ENCODE measurements at regions not wholly inside any gene's neighbourhood (a gene's known extent, or its start where the extent isn't known, plus 50 kb on each side); places are given as distances from the start of the nearest gene placed in this dataset.

GRCh38 chr6:4564801-4565271 lies 211.4 kb upstream of the CDYL start:
- TF ChIP-seq CSDC2 (CRISPR knock-in tag; IDR thresholded peaks at IDR 0.05): no peak
- no peak for TF ChIP-seq CSRNP3 (CRISPR knock-in tag; IDR thresholded peaks at IDR 0.05)
- no peak for TF ChIP-seq PPARA (CRISPR knock-in tag; IDR thresholded peaks at IDR 0.05; ENCODE audit: borderline replicate concordance)
- TF ChIP-seq ZFP30 (CRISPR knock-in tag; IDR thresholded peaks at IDR 0.05): no peak
- no peak for TF ChIP-seq POU6F1 (CRISPR knock-in tag; IDR thresholded peaks at IDR 0.05; ENCODE audit: borderline replicate concordance, low read depth)
- no peak for TF ChIP-seq ZNF8 (CRISPR knock-in tag; IDR thresholded peaks at IDR 0.05)
- no peak for TF ChIP-seq ARNTL (CRISPR knock-in tag; IDR thresholded peaks at IDR 0.05; ENCODE audit: borderline replicate concordance, low read depth)
- no peak for TF ChIP-seq GLIS3 (CRISPR knock-in tag; IDR thresholded peaks at IDR 0.05)
- TF ChIP-seq TOX (CRISPR knock-in tag; IDR thresholded peaks at IDR 0.05; ENCODE audit: borderline replicate concordance): no peak
- TF ChIP-seq ZNF70 (CRISPR knock-in tag; IDR thresholded peaks at IDR 0.05): no peak
- TF ChIP-seq OSR1 (CRISPR knock-in tag; IDR thresholded peaks at IDR 0.05): no peak
- no peak for TF ChIP-seq PATZ1 (CRISPR knock-in tag; IDR thresholded peaks at IDR 0.05; ENCODE audit: borderline replicate concordance)
- TF ChIP-seq ZC3H10 (CRISPR knock-in tag; IDR thresholded peaks at IDR 0.05): no peak
- no peak for TF ChIP-seq ZNF565 (CRISPR knock-in tag; conservative IDR thresholded peaks at IDR 0.05; ENCODE audit: low read depth)
- TF ChIP-seq TSHZ2 (CRISPR knock-in tag; IDR thresholded peaks at IDR 0.05): no peak
- TF ChIP-seq CREB5 (CRISPR knock-in tag; IDR thresholded peaks at IDR 0.05; ENCODE audit: low read depth): no peak
- no peak for TF ChIP-seq RARB (CRISPR knock-in tag; IDR thresholded peaks at IDR 0.05)
- TF ChIP-seq ESRRG (CRISPR knock-in tag; IDR thresholded peaks at IDR 0.05): no peak
- no peak for TF ChIP-seq SNAI2 (CRISPR knock-in tag; IDR thresholded peaks at IDR 0.05)
- TF ChIP-seq TCF4 (CRISPR knock-in tag; IDR thresholded peaks at IDR 0.05; ENCODE audit: borderline replicate concordance): no peak
- ATAC-seq: no peak

GRCh38 chr6:4563877-4564276 lies 212.3 kb upstream of the CDYL start:
- ATAC-seq: no peak
- no peak for TF ChIP-seq ZFP30 (CRISPR knock-in tag; IDR thresholded peaks at IDR 0.05)
- TF ChIP-seq CREB5 (CRISPR knock-in tag; IDR thresholded peaks at IDR 0.05; ENCODE audit: low read depth): no peak
- no peak for TF ChIP-seq TOX (CRISPR knock-in tag; IDR thresholded peaks at IDR 0.05; ENCODE audit: borderline replicate concordance)
- no peak for TF ChIP-seq GLIS3 (CRISPR knock-in tag; IDR thresholded peaks at IDR 0.05)
- TF ChIP-seq ISL1 (CRISPR knock-in tag; IDR thresholded peaks at IDR 0.05): no peak
- no peak for TF ChIP-seq RARB (CRISPR knock-in tag; IDR thresholded peaks at IDR 0.05)
- TF ChIP-seq ZNF8 (CRISPR knock-in tag; IDR thresholded peaks at IDR 0.05): no peak
- TF ChIP-seq ZNF70 (CRISPR knock-in tag; IDR thresholded peaks at IDR 0.05): no peak
- TF ChIP-seq CSRNP3 (CRISPR knock-in tag; IDR thresholded peaks at IDR 0.05): no peak
- TF ChIP-seq PATZ1 (CRISPR knock-in tag; IDR thresholded peaks at IDR 0.05; ENCODE audit: borderline replicate concordance): no peak

All from SK-N-SH treated with all-trans-retinoic acid at 6 μM for 48 hours (cell line).